H1 (cell line): ENCODE measurements at regions not wholly inside any gene's neighbourhood (a gene's known extent, or its start where the extent isn't known, plus 50 kb on each side); places are given as distances from the start of the nearest gene placed in this dataset.

Source experiments
- CTCF ChIA-PET: fragments of 300-600 bp; sonication (Branson Sonifier 250); formaldehyde crosslinking; loops from one replicate; lab custom pipeline; 2021; ENCODE audit not compliant: partially characterized antibody; lab: Charles Lee
- POLR2A ChIA-PET: fragments of 300-600 bp; sonication (Branson Sonifier 250); formaldehyde crosslinking; loops from one replicate; lab custom pipeline; 2021; ENCODE audit warnings: inconsistent platforms; ENCODE audit not compliant: partially characterized antibody; lab: Charles Lee
- DNase-seq, 2 experiments: peaks; one replicate each; pipeline versions ENCODE4 v3.0.0 to v3.0.0-alpha.2; 2010 to 2022; ENCODE audit warnings: low spot score in 2 of 2, low read depth in 1 of 2, mixed read lengths in 1 of 2
- FAIRE-seq: peaks from 2 replicates; lab custom pipeline; 2011; peaks lifted over from hg19 to GRCh38; lab: Jason Lieb, UNC
- H2AFZ ChIP-seq: 2 replicates; pipeline ENCODE4 v1.8.1; 2012; ENCODE audit warnings: low read length, inconsistent platforms
- H2AK5ac ChIP-seq: 2 replicates; pipeline ENCODE4 v1.6.1; 2013; ENCODE audit warnings: low read depth, low read length
- H2BK120ac ChIP-seq: replicated peaks from 2 replicates; pipeline ENCODE3; 2013; ENCODE audit warnings: low read depth, low read length, inconsistent platforms
- H2BK12ac ChIP-seq: 2 replicates; pipeline ENCODE4 v1.6.1; 2013; ENCODE audit warnings: low read depth, low read length
- H2BK15ac ChIP-seq: 2 replicates; pipeline ENCODE4 v1.6.1; 2013; ENCODE audit warnings: low read length
- H2BK20ac ChIP-seq: 2 replicates; pipeline ENCODE4 v1.6.1; 2013; ENCODE audit warnings: low read length
- H2BK5ac ChIP-seq: 2 replicates; pipeline ENCODE4 v1.6.1; 2013; ENCODE audit warnings: low read depth, low read length
- H3K14ac ChIP-seq: 2 replicates; pipeline ENCODE4 v1.6.1; 2013; ENCODE audit warnings: inconsistent platforms; ENCODE audit not compliant: insufficient read length
- H3K18ac ChIP-seq: 2 replicates; pipeline ENCODE4 v1.6.1; 2013; ENCODE audit warnings: low read length; ENCODE audit errors: extremely low read depth
- H3K23ac ChIP-seq: 2 replicates; pipeline ENCODE4 v1.6.1; 2013; ENCODE audit warnings: inconsistent platforms; ENCODE audit not compliant: insufficient read length
- H3K23me2 ChIP-seq: 2 replicates; pipeline ENCODE4 v1.6.1; 2013; ENCODE audit warnings: low read depth, low read length
- H3K27ac ChIP-seq: 2 replicates; pipeline ENCODE4 v1.6.1; 2011; ENCODE audit warnings: low read depth, low read length, inconsistent platforms
- H3K27me3 ChIP-seq, 4 experiments: replicated peaks in 1 of 4; 1 replicate in 1 of 4; 2 replicates in 3 of 4; pipeline versions ENCODE4 v1.6.1 to v1.8.1; 2011 to 2013; ENCODE audit warnings: low read length in 3 of 4, mild to moderate bottlenecking in 3 of 4, inconsistent platforms in 2 of 4, mixed read lengths in 2 of 4, moderate library complexity in 1 of 4; ENCODE audit not compliant: control insufficient read depth in 3 of 4, insufficient read depth in 3 of 4; ENCODE audit errors: extremely low read depth in 1 of 4
- H3K36me3 ChIP-seq, 4 experiments: 2 replicates each; pipeline versions ENCODE4 v1.6.1 to v1.8.1; 2011 to 2013; ENCODE audit warnings: mild to moderate bottlenecking in 4 of 4, low read length in 3 of 4, moderate library complexity in 2 of 4, control low read depth in 1 of 4, inconsistent platforms in 1 of 4; ENCODE audit not compliant: insufficient read depth in 4 of 4, control insufficient read depth in 2 of 4
- H3K4ac ChIP-seq: replicated peaks from 2 replicates; pipeline ENCODE3; 2013; ENCODE audit warnings: low read length, low read depth, mixed read lengths, inconsistent platforms; ENCODE audit not compliant: insufficient read length
- H3K4me1 ChIP-seq, 4 experiments: replicated peaks in 1 of 4; 1 replicate in 1 of 4; 2 replicates in 3 of 4; pipeline versions ENCODE4 v1.6.1 to v1.8.1; 2011 to 2013; ENCODE audit warnings: low read length in 3 of 4, inconsistent platforms in 2 of 4, mixed read lengths in 1 of 4; ENCODE audit not compliant: insufficient read depth in 4 of 4, control insufficient read depth in 3 of 4
- H3K4me2 ChIP-seq, 2 experiments: 2 replicates each; pipeline versions ENCODE4 v1.6.1 to v1.8.1; 2011 to 2013; ENCODE audit warnings: low read depth in 2 of 2, low read length in 2 of 2, control low read depth in 1 of 2, inconsistent platforms in 1 of 2, mild to moderate bottlenecking in 1 of 2; ENCODE audit not compliant: insufficient read depth in 1 of 2
- H3K4me3 ChIP-seq, 4 experiments: fragments of 200-600, 300-600 bp in 1 of 4; sonication (generic), shearing (Covaris generic), sonication (Bioruptor Twin) in 1 of 4; 2 replicates each; pipeline versions ENCODE4 v1.5.1 to v1.8.1; 2011 to 2016; ENCODE audit warnings: low read length in 4 of 4, low read depth in 3 of 4, control low read depth in 2 of 4, inconsistent platforms in 2 of 4, mild to moderate bottlenecking in 2 of 4, mixed read lengths in 1 of 4, moderate library complexity in 1 of 4; ENCODE audit not compliant: insufficient read depth in 2 of 4; ENCODE audit errors: extremely low read depth in 1 of 4
- H3K56ac ChIP-seq: replicated peaks from 2 replicates; pipeline ENCODE3; 2013; ENCODE audit warnings: low read depth, mild to moderate bottlenecking, mixed read lengths, low read length, inconsistent platforms; ENCODE audit not compliant: insufficient read length
- H3K79me1 ChIP-seq: 2 replicates; pipeline ENCODE4 v1.6.1; 2013; ENCODE audit warnings: low read depth, low read length, control low read depth
- H3K79me2 ChIP-seq, 2 experiments: 2 replicates each; pipeline versions ENCODE4 v1.6.1 to v1.8.1; 2012 to 2013; ENCODE audit warnings: low read length in 2 of 2, mild to moderate bottlenecking in 2 of 2, inconsistent platforms in 1 of 2; ENCODE audit not compliant: insufficient read depth in 2 of 2, control insufficient read depth in 1 of 2
- H3K9ac ChIP-seq, 4 experiments: replicated peaks in 1 of 4; 1 replicate in 1 of 4; 2 replicates in 3 of 4; pipeline versions ENCODE4 v1.6.1 to v1.8.1; 2011 to 2013; ENCODE audit warnings: low read depth in 3 of 4, low read length in 3 of 4, control low read depth in 2 of 4, mild to moderate bottlenecking in 2 of 4, moderate library complexity in 2 of 4, inconsistent platforms in 1 of 4; ENCODE audit errors: extremely low read depth in 1 of 4
- H3K9me3 ChIP-seq, 2 experiments: 2 replicates each; pipeline versions ENCODE4 v1.6.1 to v1.8.1; 2012 to 2013; ENCODE audit warnings: mild to moderate bottlenecking in 2 of 2, moderate library complexity in 2 of 2, control low read depth in 1 of 2, inconsistent platforms in 1 of 2, low read depth in 1 of 2, low read length in 1 of 2, mixed read lengths in 1 of 2; ENCODE audit not compliant: insufficient read depth in 2 of 2
- H4K20me1 ChIP-seq, 2 experiments: replicated peaks in 1 of 2; 2 replicates each; pipeline versions ENCODE3 to v1.8.1; 2011 to 2013; ENCODE audit warnings: inconsistent platforms in 2 of 2, low read length in 2 of 2, mild to moderate bottlenecking in 1 of 2; ENCODE audit not compliant: insufficient read depth in 2 of 2, control insufficient read depth in 1 of 2
- H4K5ac ChIP-seq: 2 replicates; pipeline ENCODE4 v1.6.1; 2013; ENCODE audit warnings: low read length, low read depth, mixed read lengths, inconsistent platforms; ENCODE audit not compliant: insufficient read length
- H4K8ac ChIP-seq: 2 replicates; pipeline ENCODE4 v1.8.0; 2013; ENCODE audit warnings: mild to moderate bottlenecking, moderate library complexity, low read length, inconsistent platforms; ENCODE audit not compliant: insufficient read depth; ENCODE audit errors: extremely low read depth
- H4K91ac ChIP-seq: replicated peaks from 2 replicates; pipeline ENCODE3; 2013; ENCODE audit warnings: low read length, mixed read lengths, inconsistent platforms; ENCODE audit not compliant: insufficient read length
- RFX5 ChIP-seq: IDR thresholded peaks from 2 replicates; pipeline ENCODE4 v1.6.1; 2011; ENCODE audit warnings: low read depth, low read length, improper control_type of control experiment, borderline replicate concordance
- WGBS, 2 experiments: shearing (Covaris generic) in 1 of 2; methylation state at CpG; one replicate each; pipeline versions ENCODE4 v1.1.6 to v1.1.7; 2013 to 2015; ENCODE audit warnings: low lambda C conversion rate in 2 of 2, mixed read lengths in 2 of 2, inconsistent platforms in 1 of 2, low coverage in 1 of 2, missing lambda C conversion rate in 1 of 2; ENCODE audit not compliant: insufficient replicate concordance in 2 of 2, insufficient coverage in 1 of 2, insufficient read length in 1 of 2; ENCODE audit errors: extremely low coverage in 1 of 2, missing lambda C conversion rate in 1 of 2; 5-methylcytosine and 5-hydroxymethylcytosine counted together

GRCh38 chr2:196336715-196337114, 165.3 kb upstream of the STK17B start:
- no peak for DNase-seq
- no peak overlapping the region for H3K4me2 ChIP-seq
- H3K27me3 ChIP-seq: no peaks in the 10 kb centered on the region
- H3K14ac ChIP-seq: no peak overlapping the region
- no peak overlapping the region for H2BK20ac ChIP-seq
- no peak overlapping the region for H4K91ac ChIP-seq
- H4K8ac ChIP-seq: no peak overlapping the region
- no peak overlapping the region for H2AK5ac ChIP-seq
- no peaks in the 10 kb centered on the region for H3K36me3 ChIP-seq
- H2BK12ac ChIP-seq: no peak overlapping the region
- H2BK120ac ChIP-seq: no peak overlapping the region
- H3K4me3 ChIP-seq: no peak overlapping the region
- CTCF ChIA-PET: interaction anchor here (0.7 to 4.9 kb wide), 40 partner anchors 9 to 1066 kb away, joined by 3 to 54 read pairs (median 5); no protein-coding TSS in a partner anchor
- H3K27ac ChIP-seq: no peak overlapping the region
- H3K56ac ChIP-seq: no peak overlapping the region
- H3K79me2 ChIP-seq: no peaks in the 10 kb centered on the region
- H3K4ac ChIP-seq: no peak overlapping the region
- H3K9me3 ChIP-seq: no peaks in the 10 kb centered on the region
- no peak overlapping the region for H3K23ac ChIP-seq
- H3K18ac ChIP-seq: no peak overlapping the region
- FAIRE-seq: no peak
- no peaks in the 10 kb centered on the region for H3K79me1 ChIP-seq
- no peak overlapping the region for H2BK15ac ChIP-seq
- H4K20me1 ChIP-seq: no peaks in the 10 kb centered on the region
- no peak overlapping the region for H2BK5ac ChIP-seq
- H2AFZ ChIP-seq: no peak overlapping the region
- no peaks in the 10 kb centered on the region for H3K23me2 ChIP-seq
- H3K4me1 ChIP-seq: no peaks in the 10 kb centered on the region
- H4K5ac ChIP-seq: no peak overlapping the region
- POLR2A ChIA-PET: interaction anchor here (0.6 kb wide), 1 partner anchor 209 kb away, joined by 3 read pairs; no protein-coding TSS in a partner anchor
- no peak overlapping the region for H3K9ac ChIP-seq
- 92% methylated on average over 4 of the region's 4 CpGs; no CpG with 5 or more reads in 1 of the 2 experiments for WGBS, 2 experiments
- TF ChIP-seq RFX5: no peak
